ENCODE measurements at regions not wholly inside any gene's neighbourhood (a gene's known extent, or its start where the extent isn't known, plus 50 kb on each side); places are given as distances from the start of the nearest gene placed in this dataset.
"Not testable (repeated sequence)": the region's sequence is repeated elsewhere in the genome, so short reads cannot be mapped to it uniquely, and the experiment has no call there.

DNA sequence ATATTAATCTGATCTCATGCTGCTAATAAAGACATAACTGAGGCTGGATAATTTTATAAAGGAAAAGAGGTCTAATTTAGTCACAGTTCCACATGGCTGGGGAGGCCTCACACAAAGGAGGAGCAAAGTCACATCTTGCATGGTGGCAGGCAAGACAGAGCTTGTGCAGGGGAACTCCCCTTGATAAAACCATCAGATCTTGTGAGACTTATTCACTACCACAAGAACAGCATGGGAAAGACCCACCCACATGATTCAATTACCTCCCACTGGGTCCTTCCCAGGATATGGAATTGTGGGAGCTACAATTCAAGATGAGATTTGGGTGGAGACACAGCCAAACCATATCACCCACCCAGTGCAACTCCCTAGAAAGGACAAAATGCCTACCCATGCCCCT lies 613.8 kb upstream of the CDH11 start:
- TF ChIP-seq, protein P1, sequence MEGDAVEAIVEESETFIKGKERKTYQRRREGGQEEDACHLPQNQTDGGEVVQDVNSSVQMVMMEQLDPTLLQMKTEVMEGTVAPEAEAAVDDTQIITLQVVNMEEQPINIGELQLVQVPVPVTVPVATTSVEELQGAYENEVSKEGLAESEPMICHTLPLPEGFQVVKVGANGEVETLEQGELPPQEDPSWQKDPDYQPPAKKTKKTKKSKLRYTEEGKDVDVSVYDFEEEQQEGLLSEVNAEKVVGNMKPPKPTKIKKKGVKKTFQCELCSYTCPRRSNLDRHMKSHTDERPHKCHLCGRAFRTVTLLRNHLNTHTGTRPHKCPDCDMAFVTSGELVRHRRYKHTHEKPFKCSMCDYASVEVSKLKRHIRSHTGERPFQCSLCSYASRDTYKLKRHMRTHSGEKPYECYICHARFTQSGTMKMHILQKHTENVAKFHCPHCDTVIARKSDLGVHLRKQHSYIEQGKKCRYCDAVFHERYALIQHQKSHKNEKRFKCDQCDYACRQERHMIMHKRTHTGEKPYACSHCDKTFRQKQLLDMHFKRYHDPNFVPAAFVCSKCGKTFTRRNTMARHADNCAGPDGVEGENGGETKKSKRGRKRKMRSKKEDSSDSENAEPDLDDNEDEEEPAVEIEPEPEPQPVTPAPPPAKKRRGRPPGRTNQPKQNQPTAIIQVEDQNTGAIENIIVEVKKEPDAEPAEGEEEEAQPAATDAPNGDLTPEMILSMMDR (IDR thresholded peaks at IDR 0.05) = not testable (repeated sequence)
- TF ChIP-seq POLR2AphosphoS5 (IDR thresholded peaks at IDR 0.05) = not testable (repeated sequence)
